22Rv1 (cell line): ENCODE measurements at regions not wholly inside any gene's neighbourhood (a gene's known extent, or its start where the extent isn't known, plus 50 kb on each side); places are given as distances from the start of the nearest gene placed in this dataset.

ENCODE experiments used
- H3K27ac ChIP-seq: fragments of 450-650 bp; 2 replicates; pipeline ENCODE4 v1.5.1; 2017
- ZFX ChIP-seq: fragments of 450-650 bp; IDR thresholded peaks from 2 replicates; pipeline ENCODE4 v1.6.1; 2017; ENCODE audit warnings: antibody characterized with exemption, borderline replicate concordance
- TF ChIP-seq, protein P1 (sequence below): fragments of 450-650 bp; IDR thresholded peaks from 2 replicates; pipeline ENCODE4 v1.5.1; 2017; ENCODE audit warnings: mild to moderate bottlenecking

DNA sequence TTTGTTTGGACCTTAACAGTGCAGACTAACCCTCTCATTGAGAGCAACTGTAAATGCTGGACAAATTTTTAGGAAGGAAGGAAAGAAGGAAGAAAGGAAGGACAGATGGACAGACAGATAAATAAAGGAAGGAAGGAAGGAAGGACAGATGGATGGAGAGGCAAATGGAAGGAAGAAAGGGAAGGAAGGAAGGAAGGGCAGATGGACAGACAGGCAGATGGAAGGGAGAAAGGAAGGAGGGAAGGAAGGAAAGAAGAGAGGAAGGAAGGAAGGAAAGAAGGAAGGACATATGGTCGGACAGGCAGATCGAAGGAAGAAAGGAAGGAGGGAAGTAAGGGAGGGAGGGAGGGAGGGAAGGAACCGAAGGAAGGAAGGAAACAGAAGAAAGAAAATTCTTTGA, 388.5 kb upstream of the CDH4 start:
- no peak for TF ChIP-seq ZFX
- TF ChIP-seq, protein P1, sequence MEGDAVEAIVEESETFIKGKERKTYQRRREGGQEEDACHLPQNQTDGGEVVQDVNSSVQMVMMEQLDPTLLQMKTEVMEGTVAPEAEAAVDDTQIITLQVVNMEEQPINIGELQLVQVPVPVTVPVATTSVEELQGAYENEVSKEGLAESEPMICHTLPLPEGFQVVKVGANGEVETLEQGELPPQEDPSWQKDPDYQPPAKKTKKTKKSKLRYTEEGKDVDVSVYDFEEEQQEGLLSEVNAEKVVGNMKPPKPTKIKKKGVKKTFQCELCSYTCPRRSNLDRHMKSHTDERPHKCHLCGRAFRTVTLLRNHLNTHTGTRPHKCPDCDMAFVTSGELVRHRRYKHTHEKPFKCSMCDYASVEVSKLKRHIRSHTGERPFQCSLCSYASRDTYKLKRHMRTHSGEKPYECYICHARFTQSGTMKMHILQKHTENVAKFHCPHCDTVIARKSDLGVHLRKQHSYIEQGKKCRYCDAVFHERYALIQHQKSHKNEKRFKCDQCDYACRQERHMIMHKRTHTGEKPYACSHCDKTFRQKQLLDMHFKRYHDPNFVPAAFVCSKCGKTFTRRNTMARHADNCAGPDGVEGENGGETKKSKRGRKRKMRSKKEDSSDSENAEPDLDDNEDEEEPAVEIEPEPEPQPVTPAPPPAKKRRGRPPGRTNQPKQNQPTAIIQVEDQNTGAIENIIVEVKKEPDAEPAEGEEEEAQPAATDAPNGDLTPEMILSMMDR = no peak
- no peak overlapping the region for H3K27ac ChIP-seq

DNA sequence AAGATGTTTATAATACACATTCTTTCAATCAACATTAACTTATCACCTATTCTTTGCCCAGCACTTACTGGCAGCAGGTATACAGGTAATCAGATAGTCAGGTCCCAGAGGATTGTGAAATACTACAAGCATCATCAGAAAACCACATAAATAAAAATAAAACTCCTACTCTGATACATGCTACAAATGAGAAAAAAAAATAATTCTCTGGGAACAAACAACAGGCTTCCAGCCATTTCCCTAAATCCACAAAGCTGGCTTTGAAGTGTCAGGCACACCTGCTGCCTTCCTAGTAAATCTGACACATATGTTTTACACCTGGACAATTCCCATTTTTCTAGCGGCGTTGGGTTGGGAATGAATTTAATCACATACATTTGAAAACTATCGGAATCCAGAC, 384.5 kb upstream of the CDH4 start:
- H3K27ac ChIP-seq = no peak overlapping the region
- TF ChIP-seq, protein P1 = no peak

DNA sequence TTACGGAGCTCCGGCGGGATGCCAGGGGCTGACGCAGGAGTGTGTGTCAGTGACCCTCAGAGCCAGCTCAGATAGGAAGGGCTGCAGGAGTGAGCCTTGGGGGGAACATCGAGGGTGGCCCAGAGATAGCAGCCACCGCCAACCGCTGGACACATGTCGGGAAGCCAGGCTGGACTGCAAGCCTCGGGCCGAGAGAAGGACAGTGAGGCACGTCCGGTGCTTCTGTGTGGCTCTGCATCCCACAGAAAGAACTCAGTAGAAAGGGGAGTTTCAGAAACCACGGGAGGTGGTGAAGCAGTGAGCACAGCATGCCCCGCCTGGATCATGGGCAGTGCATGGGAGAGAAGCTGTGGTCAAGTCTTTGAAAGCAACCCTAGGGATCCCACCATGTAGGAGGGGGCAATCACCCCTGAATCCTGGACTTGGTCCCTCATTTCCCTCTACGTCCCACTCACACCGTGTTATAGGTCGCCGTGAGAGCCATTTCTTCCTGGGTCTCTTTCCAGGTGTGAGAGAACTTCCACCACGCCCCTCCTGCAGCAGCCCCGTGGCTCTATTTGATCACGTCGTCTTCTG, 383.7 kb upstream of the CDH4 start:
- no peak overlapping the region for H3K27ac ChIP-seq
- TF ChIP-seq ZFX = no peak
- TF ChIP-seq, protein P1 = no peak

DNA sequence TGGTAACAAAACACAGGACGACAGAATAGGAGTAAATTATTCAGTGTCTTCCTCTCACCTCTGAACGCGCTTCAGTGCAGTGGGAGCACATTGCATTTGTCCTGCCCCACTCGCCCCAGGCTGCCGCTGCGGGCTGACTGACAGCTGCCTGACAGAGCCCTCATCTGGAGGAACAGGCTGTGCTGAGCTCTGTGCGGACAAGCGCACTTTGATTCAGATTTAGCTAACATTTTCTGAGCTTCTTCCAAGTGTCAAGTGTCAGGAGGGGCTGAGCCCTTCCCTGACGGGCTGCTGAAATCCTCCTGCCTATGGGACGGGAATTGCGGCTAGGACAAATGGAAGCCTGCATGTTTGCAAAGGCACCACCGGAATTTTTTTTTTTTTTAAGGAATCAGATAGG, 383.0 kb upstream of the CDH4 start:
- TF ChIP-seq, protein P1 = no peak
- no peak for TF ChIP-seq ZFX
- H3K27ac ChIP-seq = no peak overlapping the region

DNA sequence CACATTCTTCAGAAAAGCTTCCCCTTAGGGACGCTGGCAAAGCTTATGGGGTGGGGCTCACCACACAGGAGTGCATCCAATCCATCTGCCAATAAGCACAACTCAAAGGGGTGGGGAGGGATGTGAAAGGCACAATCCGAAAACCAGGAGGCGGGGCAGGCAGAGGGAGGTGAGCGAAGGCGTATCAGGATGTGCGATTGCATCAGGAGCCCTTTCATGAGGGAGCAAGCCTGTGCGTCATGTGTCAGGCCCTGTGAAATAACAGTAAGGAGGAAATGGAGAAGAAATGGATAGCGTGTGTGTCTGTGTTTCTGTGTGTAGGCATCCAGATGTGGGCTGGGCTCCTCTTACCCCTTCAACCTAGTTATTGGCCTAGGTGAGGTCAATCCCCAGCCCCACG, 382.4 kb upstream of the CDH4 start:
- no peak for TF ChIP-seq ZFX
- TF ChIP-seq, protein P1 = no peak
- no peak overlapping the region for H3K27ac ChIP-seq

DNA sequence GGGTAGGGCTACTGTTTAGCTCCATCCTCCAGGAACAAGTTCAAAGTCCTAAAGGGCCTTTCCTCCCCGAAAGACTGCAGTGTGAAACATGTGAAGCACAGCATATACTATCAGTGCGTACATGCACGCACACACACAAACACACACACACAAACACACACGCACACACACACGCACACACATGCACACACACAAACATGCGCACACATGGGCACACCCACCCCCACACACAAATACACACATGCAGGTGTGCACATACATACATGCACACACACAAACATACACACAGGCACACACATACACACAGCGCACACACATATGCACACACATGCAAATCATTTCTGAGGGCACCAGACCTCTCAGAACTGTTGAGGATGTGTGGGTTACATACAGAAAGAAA, 382.0 kb upstream of the CDH4 start:
- TF ChIP-seq, protein P1 = no peak
- TF ChIP-seq ZFX = no peak
- no peak overlapping the region for H3K27ac ChIP-seq

DNA sequence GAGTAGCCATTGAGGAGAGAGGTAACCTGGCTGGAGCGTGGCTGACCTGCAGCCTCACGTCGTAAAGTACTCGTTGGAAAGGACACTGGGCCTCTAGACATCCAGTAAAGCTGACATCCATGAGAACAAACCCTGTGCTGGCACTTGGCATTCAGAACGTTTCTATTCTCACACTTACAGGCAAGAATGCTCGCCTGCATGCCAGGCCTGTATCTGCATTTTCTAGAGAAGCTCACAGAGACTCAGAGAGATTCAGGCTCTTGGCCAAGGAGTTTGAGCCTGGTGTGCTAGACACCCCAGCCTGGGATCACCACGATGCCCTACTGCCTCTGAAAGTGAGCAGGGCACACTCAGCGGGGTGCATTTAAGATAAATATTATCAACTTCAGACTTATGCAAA, 379.8 kb upstream of the CDH4 start:
- no peak overlapping the region for H3K27ac ChIP-seq
- no peak for TF ChIP-seq ZFX
- TF ChIP-seq, protein P1 = no peak
